GM23248 (cell line): ENCODE measurements at regions not wholly inside any gene's neighbourhood (a gene's known extent, or its start where the extent isn't known, plus 50 kb on each side); places are given as distances from the start of the nearest gene placed in this dataset.

Source experiments
- EZH2 ChIP-seq: fragments of 200-600 bp; sonication (generic); IDR thresholded peaks from 2 replicates; pipeline ENCODE4 v1.6.1; 2018; ENCODE audit warnings: antibody characterized with exemption, mild to moderate bottlenecking; ENCODE audit not compliant: insufficient read depth, poor library complexity, severe bottlenecking
- EZH2phosphoT487 ChIP-seq: fragments of 200-600 bp; sonication (generic); IDR thresholded peaks from 2 replicates; pipeline ENCODE4 v1.6.1; 2018; ENCODE audit warnings: antibody characterized with exemption, moderate library complexity, mild to moderate bottlenecking, low read depth; ENCODE audit not compliant: insufficient read depth

- TF ChIP-seq EZH2phosphoT487 = no peak
- no peak for TF ChIP-seq EZH2
Observed at GRCh38 chr9:118510711-118511110, 806.5 kb downstream of the TLR4 start.
